HepG2 (cell line): ENCODE measurements at regions not wholly inside any gene's neighbourhood (a gene's known extent, or its start where the extent isn't known, plus 50 kb on each side); places are given as distances from the start of the nearest gene placed in this dataset.

Experiments used
- ATAC-seq: fragments of 200-7000 bp; cut with Tn5 transposase; 3 replicates; pipeline ENCODE4 v1.9.1; 2020; ENCODE audit warnings: mild to moderate bottlenecking, moderate library complexity
- BruUV-seq: library from RNA; stranded (reverse); fragments of 400-500 nt; replicated peaks from 2 replicates; lab custom pipeline; 2021; lab: Mats Ljungman, UMichigan
- CTCF ChIA-PET: fragments of 300-600 bp; formaldehyde crosslinking; extraction: SDS; loops from one replicate; lab custom pipeline; 2021; ENCODE audit warnings: low total read pairs, inconsistent platforms, low intra/inter-chr PET ratio; lab: Yijun Ruan, JAX
- POLR2A ChIA-PET: fragments of 350-600 bp; sonication (Branson Sonifier 250); formaldehyde crosslinking; loops from one replicate; lab custom pipeline; 2020; ENCODE audit warnings: antibody characterized with exemption, inconsistent platforms; lab: Yijun Ruan, JAX
- DNase-seq: peaks from one replicate; pipeline ENCODE4 v3.0.0-alpha.2; 2015; ENCODE audit warnings: low spot score
- FAIRE-seq: peaks from 3 replicates; lab custom pipeline; 2011; peaks lifted over from hg19 to GRCh38; lab: Jason Lieb, UNC
- H2AFZ ChIP-seq: one replicate; pipeline ENCODE4 v1.6.1; 2011; ENCODE audit warnings: low read length, inconsistent platforms
- H3K27ac ChIP-seq: fragments of 300-600 bp; 3 replicates; pipeline ENCODE4 v1.8.0; 2011; ENCODE audit warnings: mixed run types, mild to moderate bottlenecking, mixed read lengths, low read length, inconsistent platforms; ENCODE audit not compliant: insufficient read depth; ENCODE audit errors: extremely low read length
- H3K27me3 ChIP-seq, 2 experiments: fragments of 200-600 bp in 1 of 2; 2 replicates in 1 of 2; 3 replicates in 1 of 2; pipeline versions ENCODE4 v1.6.0 to v1.8.0; 2011; ENCODE audit warnings: low read length in 2 of 2, mild to moderate bottlenecking in 2 of 2, moderate library complexity in 2 of 2, inconsistent platforms in 1 of 2; ENCODE audit not compliant: insufficient read depth in 2 of 2, control insufficient read depth in 1 of 2
- H3K36me3 ChIP-seq, 2 experiments: fragments of 200-600 bp in 1 of 2; replicated peaks in 1 of 2; 2 replicates in 1 of 2; 3 replicates in 1 of 2; pipeline versions ENCODE4 v1.5.1 to v1.8.0; 2011; ENCODE audit warnings: low read length in 2 of 2, inconsistent platforms in 1 of 2; ENCODE audit not compliant: insufficient read depth in 2 of 2, control insufficient read depth in 1 of 2
- H3K4me1 ChIP-seq: 2 replicates; pipeline ENCODE4 v1.5.1; 2012; ENCODE audit warnings: low read length, inconsistent platforms; ENCODE audit not compliant: insufficient read depth
- H3K4me2 ChIP-seq: 2 replicates; pipeline ENCODE4 v1.6.0; 2011; ENCODE audit warnings: low read depth, low read length, inconsistent platforms
- H3K4me3 ChIP-seq, 3 experiments: fragments of 200-600 bp in 1 of 3; sonication (generic), shearing (Covaris generic) in 1 of 3; replicated peaks in 1 of 3; 2 replicates each; pipeline ENCODE4 v1.5.1; 2011 to 2016; ENCODE audit warnings: low read length in 3 of 3, inconsistent platforms in 2 of 3, low read depth in 2 of 3, mild to moderate bottlenecking in 2 of 3, control low read depth in 1 of 3, mixed read lengths in 1 of 3; ENCODE audit not compliant: insufficient read depth in 1 of 3
- H3K79me2 ChIP-seq: one replicate; pipeline ENCODE4 v1.6.1; 2011; ENCODE audit warnings: low read length, inconsistent platforms; ENCODE audit not compliant: insufficient read depth
- H3K9ac ChIP-seq: 2 replicates; pipeline ENCODE4 v1.6.0; 2011; ENCODE audit warnings: mild to moderate bottlenecking, low read depth, low read length, inconsistent platforms; ENCODE audit not compliant: insufficient read depth
- H3K9me3 ChIP-seq: 2 replicates; pipeline ENCODE4 v1.5.1; 2012; ENCODE audit warnings: mild to moderate bottlenecking, low read length
- H4K20me1 ChIP-seq: 2 replicates; pipeline ENCODE4 v1.6.0; 2011; ENCODE audit warnings: inconsistent platforms, mild to moderate bottlenecking, low read length, moderate library complexity; ENCODE audit not compliant: insufficient read depth
- ESRRA ChIP-seq: sonication (generic); formaldehyde crosslinking; IDR thresholded peaks from 2 replicates; pipeline ENCODE4 v1.5.1; 2020; ENCODE audit warnings: mild to moderate bottlenecking, low read depth, missing genetic modification reagents
- HCFC1 ChIP-seq: fragments of 150-350 bp; IDR thresholded peaks from 2 replicates; pipeline ENCODE4 v1.6.1; 2014; ENCODE audit warnings: low read depth, low read length
- IRX3 ChIP-seq: sonication (generic); formaldehyde crosslinking; IDR thresholded peaks from 2 replicates; pipeline ENCODE4 v1.8.1; 2023; ENCODE audit warnings: mild to moderate bottlenecking, low read depth, missing genetic modification reagents, borderline replicate concordance
- JARID2 ChIP-seq: sonication (generic); formaldehyde crosslinking; IDR thresholded peaks from 2 replicates; pipeline ENCODE4 v1.8.1; 2023; ENCODE audit warnings: missing genetic modification reagents, inconsistent platforms; ENCODE audit not compliant: insufficient replicate concordance
- KDM5A ChIP-seq: fragments of 200-600 bp; sonication (generic); IDR thresholded peaks from 2 replicates; pipeline ENCODE4 v1.7.0; 2018; ENCODE audit warnings: antibody characterized with exemption, mild to moderate bottlenecking, low read length, borderline replicate concordance
- NFATC3 ChIP-seq: sonication (generic); formaldehyde crosslinking; IDR thresholded peaks from 2 replicates; pipeline ENCODE4 v1.5.1; 2020; ENCODE audit warnings: mild to moderate bottlenecking, missing genetic modification reagents
- RARA ChIP-seq: IDR thresholded peaks from 2 replicates; pipeline ENCODE4 v1.6.1; 2016; ENCODE audit warnings: missing genetic modification reagents, missing compliant biosample characterization
- SAFB2 ChIP-seq: sonication (generic); formaldehyde crosslinking; IDR thresholded peaks from 2 replicates; pipeline ENCODE4 v1.5.1; 2020; ENCODE audit warnings: missing genetic modification reagents, low read depth, mild to moderate bottlenecking, borderline replicate concordance
- SUZ12 ChIP-seq: fragments of 150-350 bp; IDR thresholded peaks from 2 replicates; pipeline ENCODE4 v1.6.1; 2014; ENCODE audit warnings: low read depth, low read length
- TBL1XR1 ChIP-seq: fragments of 150-350 bp; IDR thresholded peaks from 2 replicates; pipeline ENCODE4 v1.6.1; 2014; ENCODE audit warnings: borderline replicate concordance, low read length; ENCODE audit not compliant: partially characterized antibody
- WIZ ChIP-seq: sonication (generic); formaldehyde crosslinking; IDR thresholded peaks from 2 replicates; pipeline ENCODE4 v1.5.1; 2020; ENCODE audit warnings: mild to moderate bottlenecking, missing genetic modification reagents
- ZNF556 ChIP-seq: sonication (generic); formaldehyde crosslinking; IDR thresholded peaks from 2 replicates; pipeline ENCODE4 v1.4.0; 2020; ENCODE audit warnings: mild to moderate bottlenecking, missing genetic modification reagents, borderline replicate concordance
- ZNF564 ChIP-seq: sonication (generic); formaldehyde crosslinking; IDR thresholded peaks from 2 replicates; pipeline ENCODE4 v1.8.1; 2023; ENCODE audit warnings: mild to moderate bottlenecking, missing genetic modification reagents
- ZNF670 ChIP-seq: sonication (generic); formaldehyde crosslinking; IDR thresholded peaks from 2 replicates; pipeline ENCODE4 v1.8.0; 2022; ENCODE audit warnings: mild to moderate bottlenecking, missing genetic modification reagents, borderline replicate concordance
- ZNF891 ChIP-seq: sonication (generic); formaldehyde crosslinking; IDR thresholded peaks from 2 replicates; pipeline ENCODE4 v1.5.0; 2020; ENCODE audit warnings: mild to moderate bottlenecking, missing genetic modification reagents
- ZSCAN20 ChIP-seq: sonication (generic); formaldehyde crosslinking; IDR thresholded peaks from 2 replicates; pipeline ENCODE4 v1.4.0; 2020; ENCODE audit warnings: missing genetic modification reagents, mild to moderate bottlenecking, borderline replicate concordance
- WGBS: methylation state at CpG from one replicate; pipeline ENCODE4 v1.1.6; 2017; ENCODE audit warnings: low lambda C conversion rate; 5-methylcytosine and 5-hydroxymethylcytosine counted together
- in situ Hi-C: cut with HindIII; loops from 2 replicates; pipeline ENCODE4 v1.10.0; 2017; ENCODE audit warnings: low pct_unique_long_range_greater_than_20kb; ENCODE audit not compliant: extremely low pct_ligation_motif_present
- intact Hi-C: fragments of 100-400 bp; cut with micrococcal nuclease; formaldehyde crosslinking; loops from one replicate; pipeline ENCODE4 v1.10.0; 2022; ENCODE audit not compliant: unreplicated experiment
- TF ChIP-seq, protein P1 (sequence below): sonication (generic); formaldehyde crosslinking; conservative IDR thresholded peaks from 2 replicates; pipeline ENCODE4 v1.8.0; 2022; ENCODE audit warnings: missing genetic modification reagents
- TF ChIP-seq, protein P2 (sequence below): sonication (generic); formaldehyde crosslinking; IDR thresholded peaks from 2 replicates; pipeline ENCODE4 v1.5.1; 2020; ENCODE audit warnings: mild to moderate bottlenecking, missing genetic modification reagents, moderate library complexity

DNA sequence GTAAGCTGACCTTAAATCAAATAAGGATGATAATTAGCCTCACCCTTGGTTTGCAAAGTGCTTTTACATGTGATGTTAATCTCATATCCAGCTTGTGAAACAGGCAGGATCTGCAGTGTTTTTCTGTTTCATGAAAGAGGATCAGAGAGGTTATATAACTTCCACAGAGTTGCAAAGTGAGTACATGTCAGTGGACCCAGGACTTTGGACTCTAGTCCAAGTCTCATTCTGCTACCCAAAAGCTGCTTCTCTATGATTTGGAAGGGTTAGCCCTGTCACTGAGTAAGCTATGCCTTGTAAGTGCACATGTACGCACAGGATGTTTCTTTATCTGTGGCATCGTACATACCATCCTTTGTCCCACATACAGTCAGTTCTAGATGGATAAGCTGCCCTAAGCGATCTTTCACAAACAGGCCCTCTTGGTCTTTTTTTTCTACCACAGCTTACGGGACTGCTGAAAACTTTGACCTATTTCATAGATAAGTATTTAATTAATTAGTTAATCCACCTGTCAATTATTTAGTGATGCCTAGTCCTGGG, 322.9 kb downstream of the TMEM38B start:
- Histone ChIP-seq H3K4me2 (no peak overlapping the region), H3K4me1 (peaks cover 7% of the 10 kb centered on the region), H2AFZ (no peak overlapping the region), H3K27ac (no peak overlapping the region), H3K9ac (no peak overlapping the region), H3K27me3 (no peaks in the 10 kb centered on the region), H4K20me1 (no peaks in the 10 kb centered on the region), H3K79me2 (no peaks in the 10 kb centered on the region), H3K36me3 (no peaks in the 10 kb centered on the region), H3K4me3 (no peak overlapping the region), H3K9me3 (no peaks in the 10 kb centered on the region)
- in situ Hi-C loops, result no loop called here
- TF ChIP-seq RARA (CRISPR knock-in tag) (no peak), ZNF564 (CRISPR knock-in tag) (no peak), ZNF556 (CRISPR knock-in tag) (no peak), ZNF891 (CRISPR knock-in tag) (no peak), HCFC1 (no peak), ZNF670 (no peak), ESRRA (CRISPR knock-in tag) (no peak), KDM5A (no peak), ZSCAN20 (CRISPR knock-in tag) (no peak), IRX3 (CRISPR knock-in tag) (no peak), JARID2 (CRISPR knock-in tag) (no peak), TBL1XR1 (no peak), WIZ (CRISPR knock-in tag) (no peak), SUZ12 (no peak), NFATC3 (CRISPR knock-in tag) (no peak), SAFB2 (CRISPR knock-in tag) (no peak)
- TF ChIP-seq, protein P1, sequence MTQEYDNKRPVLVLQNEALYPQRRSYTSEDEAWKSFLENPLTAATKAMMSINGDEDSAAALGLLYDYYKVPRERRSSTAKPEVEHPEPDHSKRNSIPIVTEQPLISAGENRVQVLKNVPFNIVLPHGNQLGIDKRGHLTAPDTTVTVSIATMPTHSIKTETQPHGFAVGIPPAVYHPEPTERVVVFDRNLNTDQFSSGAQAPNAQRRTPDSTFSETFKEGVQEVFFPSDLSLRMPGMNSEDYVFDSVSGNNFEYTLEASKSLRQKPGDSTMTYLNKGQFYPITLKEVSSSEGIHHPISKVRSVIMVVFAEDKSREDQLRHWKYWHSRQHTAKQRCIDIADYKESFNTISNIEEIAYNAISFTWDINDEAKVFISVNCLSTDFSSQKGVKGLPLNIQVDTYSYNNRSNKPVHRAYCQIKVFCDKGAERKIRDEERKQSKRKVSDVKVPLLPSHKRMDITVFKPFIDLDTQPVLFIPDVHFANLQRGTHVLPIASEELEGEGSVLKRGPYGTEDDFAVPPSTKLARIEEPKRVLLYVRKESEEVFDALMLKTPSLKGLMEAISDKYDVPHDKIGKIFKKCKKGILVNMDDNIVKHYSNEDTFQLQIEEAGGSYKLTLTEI, result no peak
- TF ChIP-seq, protein P2, sequence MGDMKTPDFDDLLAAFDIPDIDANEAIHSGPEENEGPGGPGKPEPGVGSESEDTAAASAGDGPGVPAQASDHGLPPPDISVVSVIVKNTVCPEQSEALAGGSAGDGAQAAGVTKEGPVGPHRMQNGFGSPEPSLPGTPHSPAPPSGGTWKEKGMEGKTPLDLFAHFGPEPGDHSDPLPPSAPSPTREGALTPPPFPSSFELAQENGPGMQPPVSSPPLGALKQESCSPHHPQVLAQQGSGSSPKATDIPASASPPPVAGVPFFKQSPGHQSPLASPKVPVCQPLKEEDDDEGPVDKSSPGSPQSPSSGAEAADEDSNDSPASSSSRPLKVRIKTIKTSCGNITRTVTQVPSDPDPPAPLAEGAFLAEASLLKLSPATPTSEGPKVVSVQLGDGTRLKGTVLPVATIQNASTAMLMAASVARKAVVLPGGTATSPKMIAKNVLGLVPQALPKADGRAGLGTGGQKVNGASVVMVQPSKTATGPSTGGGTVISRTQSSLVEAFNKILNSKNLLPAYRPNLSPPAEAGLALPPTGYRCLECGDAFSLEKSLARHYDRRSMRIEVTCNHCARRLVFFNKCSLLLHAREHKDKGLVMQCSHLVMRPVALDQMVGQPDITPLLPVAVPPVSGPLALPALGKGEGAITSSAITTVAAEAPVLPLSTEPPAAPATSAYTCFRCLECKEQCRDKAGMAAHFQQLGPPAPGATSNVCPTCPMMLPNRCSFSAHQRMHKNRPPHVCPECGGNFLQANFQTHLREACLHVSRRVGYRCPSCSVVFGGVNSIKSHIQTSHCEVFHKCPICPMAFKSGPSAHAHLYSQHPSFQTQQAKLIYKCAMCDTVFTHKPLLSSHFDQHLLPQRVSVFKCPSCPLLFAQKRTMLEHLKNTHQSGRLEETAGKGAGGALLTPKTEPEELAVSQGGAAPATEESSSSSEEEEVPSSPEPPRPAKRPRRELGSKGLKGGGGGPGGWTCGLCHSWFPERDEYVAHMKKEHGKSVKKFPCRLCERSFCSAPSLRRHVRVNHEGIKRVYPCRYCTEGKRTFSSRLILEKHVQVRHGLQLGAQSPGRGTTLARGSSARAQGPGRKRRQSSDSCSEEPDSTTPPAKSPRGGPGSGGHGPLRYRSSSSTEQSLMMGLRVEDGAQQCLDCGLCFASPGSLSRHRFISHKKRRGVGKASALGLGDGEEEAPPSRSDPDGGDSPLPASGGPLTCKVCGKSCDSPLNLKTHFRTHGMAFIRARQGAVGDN (CRISPR knock-in tag), result no peak
- intact Hi-C loops, result no loop called here
- BruUV-seq, result no TSS peak
- FAIRE-seq (no peak), DNase-seq (no peak), ATAC-seq (no peak)
- CTCF ChIA-PET, result no interaction called here
- WGBS, result 42% methylated on average over 4 of the region's 4 CpGs
- POLR2A ChIA-PET, result no interaction called here
